AG10803 (cell line): ENCODE measurements at regions not wholly inside any gene's neighbourhood (a gene's known extent, or its start where the extent isn't known, plus 50 kb on each side); places are given as distances from the start of the nearest gene placed in this dataset.

Experiments
- DNase-seq: peaks from one replicate; pipeline ENCODE4 v3.0.0; 2010; ENCODE audit warnings: low read depth
- H3K4me3 ChIP-seq: 2 replicates; pipeline ENCODE4 v1.5.1; 2011; ENCODE audit warnings: mild to moderate bottlenecking, low read length, control low read depth
- TF ChIP-seq, protein P1 (sequence below): conservative IDR thresholded peaks from 2 replicates; pipeline ENCODE4 v1.5.1; 2011; ENCODE audit warnings: mild to moderate bottlenecking, low read length, control low read depth, inconsistent platforms

- TF ChIP-seq, protein P1, sequence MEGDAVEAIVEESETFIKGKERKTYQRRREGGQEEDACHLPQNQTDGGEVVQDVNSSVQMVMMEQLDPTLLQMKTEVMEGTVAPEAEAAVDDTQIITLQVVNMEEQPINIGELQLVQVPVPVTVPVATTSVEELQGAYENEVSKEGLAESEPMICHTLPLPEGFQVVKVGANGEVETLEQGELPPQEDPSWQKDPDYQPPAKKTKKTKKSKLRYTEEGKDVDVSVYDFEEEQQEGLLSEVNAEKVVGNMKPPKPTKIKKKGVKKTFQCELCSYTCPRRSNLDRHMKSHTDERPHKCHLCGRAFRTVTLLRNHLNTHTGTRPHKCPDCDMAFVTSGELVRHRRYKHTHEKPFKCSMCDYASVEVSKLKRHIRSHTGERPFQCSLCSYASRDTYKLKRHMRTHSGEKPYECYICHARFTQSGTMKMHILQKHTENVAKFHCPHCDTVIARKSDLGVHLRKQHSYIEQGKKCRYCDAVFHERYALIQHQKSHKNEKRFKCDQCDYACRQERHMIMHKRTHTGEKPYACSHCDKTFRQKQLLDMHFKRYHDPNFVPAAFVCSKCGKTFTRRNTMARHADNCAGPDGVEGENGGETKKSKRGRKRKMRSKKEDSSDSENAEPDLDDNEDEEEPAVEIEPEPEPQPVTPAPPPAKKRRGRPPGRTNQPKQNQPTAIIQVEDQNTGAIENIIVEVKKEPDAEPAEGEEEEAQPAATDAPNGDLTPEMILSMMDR = no peak
- DNase-seq = no peak
- no peak overlapping the region for H3K4me3 ChIP-seq
Observed at GRCh38 chr12:114944736-114945135, 260.8 kb upstream of the TBX3 start.

GRCh38 chr12:114943601-114944000, 259.6 kb upstream of the TBX3 start:
- TF ChIP-seq, protein P1 = no peak
- H3K4me3 ChIP-seq = no peak overlapping the region
- DNase-seq = no peak

- TF ChIP-seq, protein P1 = no peak
- no peak overlapping the region for H3K4me3 ChIP-seq
- DNase-seq = no peak
Observed at GRCh38 chr12:114938487-114939210, 254.7 kb upstream of the TBX3 start.

DNA sequence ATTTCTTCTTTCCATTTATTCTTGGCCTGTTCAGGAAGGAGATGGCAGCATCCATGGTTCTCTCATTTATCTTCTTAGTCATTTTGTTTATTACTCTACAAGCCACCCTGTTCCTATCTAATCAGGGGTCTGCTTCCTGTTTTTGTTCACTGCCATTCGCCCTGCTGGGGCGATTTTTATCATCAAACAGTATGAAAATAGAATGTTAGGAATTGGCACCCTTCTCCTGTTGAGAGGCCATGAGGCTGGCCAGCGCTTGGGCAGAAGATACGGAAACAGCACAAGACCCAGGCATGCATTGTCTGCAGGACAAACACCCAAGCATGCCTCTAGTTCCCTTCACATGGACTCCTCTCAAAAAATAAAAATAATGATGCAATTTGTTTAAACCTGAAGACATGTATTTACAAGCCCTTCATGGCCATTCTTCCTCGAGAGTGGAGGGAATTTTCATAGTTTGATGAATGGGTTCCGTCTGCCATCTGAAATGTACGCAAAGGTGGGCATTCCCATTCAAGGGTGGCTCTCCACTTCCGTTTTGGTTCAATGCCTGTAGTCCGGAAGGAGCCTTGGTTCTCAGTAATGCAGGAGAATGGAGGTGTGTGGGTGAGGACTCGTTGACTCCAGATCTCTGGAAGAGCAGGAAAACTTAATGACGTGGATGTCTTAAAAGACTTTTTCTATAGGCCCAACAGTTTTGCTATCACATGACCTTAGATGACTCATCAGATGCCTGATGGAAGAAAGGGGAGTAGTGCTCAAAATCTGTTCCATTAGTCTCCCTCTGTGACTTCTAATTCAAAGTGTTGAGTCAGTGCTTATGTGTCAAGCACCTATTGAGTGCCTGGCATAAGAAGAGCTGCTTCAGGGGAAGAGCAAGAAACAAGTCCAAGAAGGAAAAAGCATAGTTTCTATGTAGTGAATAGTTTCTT, 252.4 kb upstream of the TBX3 start:
- DNase-seq = peak; percentile 47
- H3K4me3 ChIP-seq = no peak overlapping the region
- TF ChIP-seq, protein P1 = no peak

GRCh38 chr12:114935658-114936057, 251.7 kb upstream of the TBX3 start:
- DNase-seq = no peak
- no peak overlapping the region for H3K4me3 ChIP-seq
- TF ChIP-seq, protein P1 = 0 out of 2 replicates have a peak, but pooled peaks have one; percentile 8

DNA sequence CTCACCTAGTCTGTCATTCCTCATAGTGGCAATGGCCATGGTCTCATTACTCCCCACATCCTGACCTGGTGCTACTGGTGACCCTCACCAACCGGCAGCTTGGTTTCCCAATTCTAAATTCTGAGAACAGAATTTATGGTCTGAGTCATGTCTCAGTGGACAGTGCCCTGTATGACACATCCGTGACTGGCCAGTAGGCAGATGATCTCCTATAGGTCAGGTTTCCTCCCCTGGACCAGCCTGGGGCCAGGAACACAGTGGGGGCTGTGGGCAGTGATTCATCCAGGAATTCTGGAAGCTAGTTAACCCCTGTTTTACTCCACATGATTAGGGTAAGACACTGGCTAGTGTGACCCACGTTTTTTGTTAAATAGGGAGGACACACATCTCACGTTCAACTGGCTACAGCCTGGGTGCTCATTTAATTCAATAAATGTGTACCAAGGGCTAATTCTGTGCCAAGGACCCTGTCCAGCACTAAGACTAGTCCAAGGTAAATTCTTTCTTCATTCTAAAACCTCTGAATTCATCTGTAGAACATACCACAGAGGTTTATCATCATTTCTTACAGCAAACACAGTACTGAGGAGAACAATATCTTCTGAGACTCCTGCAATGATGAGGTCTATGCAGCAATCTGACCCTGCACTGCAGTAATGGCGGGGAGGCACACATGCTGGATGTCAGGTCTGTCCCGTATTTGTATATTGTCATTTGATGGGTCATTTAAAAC, 249.6 kb upstream of the TBX3 start:
- DNase-seq = peak; percentile 88
- TF ChIP-seq, protein P1 = no peak
- no peak overlapping the region for H3K4me3 ChIP-seq
